AG04449 (cell line): ENCODE measurements at regions not wholly inside any gene's neighbourhood (a gene's known extent, or its start where the extent isn't known, plus 50 kb on each side); places are given as distances from the start of the nearest gene placed in this dataset.

ENCODE experiments used
- CTCF ChIA-PET: fragments of 350-600 bp; formaldehyde crosslinking; extraction: SDS; loops from one replicate; lab custom pipeline; 2021; ENCODE audit warnings: antibody characterized with exemption; lab: Yijun Ruan, JAX
- POLR2A ChIA-PET: fragments of 400-600, 350-600 bp; formaldehyde crosslinking; extraction: SDS; loops from one replicate; lab custom pipeline; 2020; ENCODE audit warnings: antibody characterized with exemption, inconsistent platforms; lab: Yijun Ruan, JAX
- DNase-seq: peaks from one replicate; pipeline ENCODE4 v3.0.0-alpha.2; 2010; ENCODE audit warnings: low read depth, low spot score
- H3K4me3 ChIP-seq: 2 replicates; pipeline ENCODE4 v1.5.1; 2011; ENCODE audit warnings: low read depth, mild to moderate bottlenecking, control low read depth, low read length
- CTCF ChIP-seq: IDR thresholded peaks from one replicate; pipeline ENCODE4 v1.5.1; 2011; ENCODE audit warnings: mild to moderate bottlenecking, moderate library complexity, low read length, control low read depth, inconsistent platforms; ENCODE audit not compliant: insufficient read depth; ENCODE audit errors: missing control alignments

DNA sequence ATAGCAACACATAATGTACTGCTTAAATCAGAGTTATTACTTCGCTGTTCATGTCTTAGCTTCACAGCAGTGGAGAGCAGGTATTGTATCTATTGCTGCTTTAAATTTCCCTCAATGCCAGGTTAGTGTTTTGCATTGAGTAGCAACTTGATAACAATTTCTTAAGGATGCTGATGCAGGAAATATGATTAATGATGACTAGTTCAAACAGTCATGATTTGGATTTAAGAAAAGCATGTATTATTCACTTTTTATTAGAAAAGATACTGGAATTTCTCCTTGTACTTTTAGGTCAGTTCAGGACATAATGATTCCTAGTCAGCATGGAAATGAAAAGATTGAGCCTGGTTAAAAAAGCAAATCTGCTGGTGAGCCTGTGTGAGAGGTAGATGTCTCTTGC is 67.2 kb upstream of the ARHGAP29 start:
- CTCF ChIA-PET = no interaction called here
- no peak overlapping the region for H3K4me3 ChIP-seq
- DNase-seq = no peak
- no peak for TF ChIP-seq CTCF
- POLR2A ChIA-PET = no interaction called here

- no peak for TF ChIP-seq CTCF
- CTCF ChIA-PET = no interaction called here
- POLR2A ChIA-PET = no interaction called here
- no peak for DNase-seq
- no peak overlapping the region for H3K4me3 ChIP-seq
Measured at GRCh38 chr1:94303005-94303404, 65.6 kb upstream of the ARHGAP29 start.

DNA sequence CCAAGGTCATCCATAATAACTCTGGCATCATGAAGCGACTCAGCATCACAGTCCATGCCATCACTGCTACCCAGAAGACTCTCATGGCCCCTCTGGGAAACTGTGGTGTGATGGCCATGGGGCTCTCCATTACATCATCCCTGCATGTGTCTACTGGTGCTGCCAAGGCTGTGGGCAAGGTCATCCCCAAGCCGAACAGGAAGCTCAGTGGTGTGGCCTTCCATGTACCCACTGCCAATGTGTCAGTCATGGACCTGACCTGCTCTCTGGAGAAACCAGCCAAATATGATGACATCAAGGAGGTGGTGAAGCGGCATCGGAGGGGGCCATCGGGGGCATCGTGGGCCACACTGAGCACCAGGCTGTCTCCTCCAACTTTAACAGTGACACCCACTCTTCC is 65.1 kb upstream of the ARHGAP29 start:
- no peak for DNase-seq
- H3K4me3 ChIP-seq = no peak overlapping the region
- POLR2A ChIA-PET = no interaction called here
- CTCF ChIA-PET = no interaction called here
- TF ChIP-seq CTCF = no peak

- no peak for DNase-seq
- ChIA-PET CTCF (interaction anchor here (1.3 kb wide), 1 partner anchor 35 kb away, joined by 3 read pairs; no protein-coding TSS in a partner anchor), POLR2A (no interaction called here)
- no peak for TF ChIP-seq CTCF
- H3K4me3 ChIP-seq = no peak overlapping the region
Measured at GRCh38 chr1:94301186-94301585, 63.8 kb upstream of the ARHGAP29 start.

- ChIA-PET POLR2A (no interaction called here), CTCF (interaction anchor here (1.3 kb wide), 1 partner anchor 35 kb away, joined by 3 read pairs; no protein-coding TSS in a partner anchor)
- no peak overlapping the region for H3K4me3 ChIP-seq
- no peak for DNase-seq
- TF ChIP-seq CTCF = no peak
Measured at GRCh38 chr1:94300731-94301130, 63.3 kb upstream of the ARHGAP29 start.

DNA sequence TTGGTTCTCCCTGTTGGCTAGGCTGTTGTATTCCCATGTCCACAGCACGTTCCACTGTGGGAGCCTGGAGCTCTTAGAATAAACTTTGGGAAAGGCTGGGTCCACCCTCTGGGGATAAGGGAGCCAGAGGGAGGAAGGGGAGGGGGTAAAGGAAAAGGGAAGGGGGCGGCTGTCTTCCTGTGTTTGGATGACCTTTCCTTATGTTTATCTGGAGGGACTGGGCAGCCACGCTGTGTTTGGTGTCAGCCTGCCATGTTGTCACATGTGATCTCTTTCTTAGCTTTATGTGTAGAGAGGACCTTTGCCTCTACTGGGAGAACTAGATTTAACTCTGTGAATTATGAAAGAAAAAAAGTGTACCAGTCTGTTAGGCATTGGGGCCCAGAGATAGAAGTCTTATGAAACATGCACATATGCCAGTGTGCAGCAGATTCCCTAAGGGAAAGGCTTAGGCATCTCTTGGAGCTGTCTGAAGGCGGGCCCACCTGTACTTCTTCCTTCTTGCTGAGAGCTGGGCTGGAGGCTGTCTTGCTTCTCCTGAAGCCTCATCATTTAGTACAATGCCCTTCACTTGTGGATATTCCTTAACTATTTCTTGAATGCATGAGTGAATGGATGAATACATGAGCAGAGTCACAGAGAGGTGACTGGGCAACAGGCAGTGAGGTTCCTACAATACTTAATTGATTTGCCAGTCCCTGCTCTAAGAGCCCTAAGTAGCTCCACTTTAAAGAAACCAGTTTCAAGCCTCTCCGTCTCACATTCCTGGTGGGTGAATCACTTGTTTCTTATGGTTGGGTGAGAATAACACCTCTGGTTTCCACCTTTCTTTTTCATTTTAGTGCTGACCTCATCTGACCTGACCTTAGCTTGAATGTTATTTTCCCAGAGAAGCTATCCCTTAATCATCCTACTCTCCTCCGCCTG is 62.5 kb upstream of the ARHGAP29 start:
- ChIA-PET CTCF (interaction anchor here (1.2 to 1.3 kb wide), 3 partner anchors 254 to 274 kb away, joined by 3 to 8 read pairs (median 4); no protein-coding TSS in a partner anchor), POLR2A (no interaction called here)

More for the DNA sequence above, 62.5 kb upstream of the ARHGAP29 start:
- TF ChIP-seq CTCF = no peak
- H3K4me3 ChIP-seq = no peak overlapping the region
- no peak for DNase-seq
